Stimulated activated CD8-positive, alpha-beta memory T cell treated with anti-CD3 and anti-CD28 coated beads, Interleukin-4, amount 100 ng/mL, for 1 hour (primary cell): ENCODE measurements at regions not wholly inside any gene's neighbourhood (a gene's known extent, or its start where the extent isn't known, plus 50 kb on each side); places are given as distances from the start of the nearest gene placed in this dataset.

Experiments
- DNase-seq, 2 donors: peaks; one replicate each; pipeline ENCODE4 v3.0.0-alpha.2; 2020; ENCODE audit warnings: low read depth in 2 of 2, low spot score in 1 of 2

GRCh38 chr22:48649466-48649865 lies 1178.2 kb downstream of the BRD1 start:
- no peak for DNase-seq

DNA sequence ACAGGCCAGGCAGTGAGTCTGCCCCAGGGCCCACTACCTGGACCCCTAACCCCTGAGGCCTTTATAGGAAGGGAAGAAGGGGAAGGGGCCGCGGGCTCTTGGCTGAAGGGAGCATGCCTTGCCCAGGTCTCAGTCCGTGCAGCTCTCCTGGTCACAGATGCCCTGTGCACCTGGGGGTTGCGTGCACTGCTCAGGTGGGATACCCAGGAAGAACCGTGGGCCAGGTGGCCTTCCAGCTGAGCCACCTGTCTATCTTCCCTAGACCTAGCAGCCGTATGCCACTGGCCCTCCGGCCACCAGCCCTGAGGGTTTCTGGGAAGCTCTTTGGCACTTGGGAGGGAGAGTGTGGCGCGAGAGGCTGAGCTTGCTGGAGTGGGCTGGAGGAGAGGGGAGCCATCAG lies 1178.6 kb downstream of the BRD1 start:
- DNase-seq, result no peak

GRCh38 chr22:48647606-48648515 lies 1179.8 kb downstream of the BRD1 start:
- DNase-seq, result no peak

DNA sequence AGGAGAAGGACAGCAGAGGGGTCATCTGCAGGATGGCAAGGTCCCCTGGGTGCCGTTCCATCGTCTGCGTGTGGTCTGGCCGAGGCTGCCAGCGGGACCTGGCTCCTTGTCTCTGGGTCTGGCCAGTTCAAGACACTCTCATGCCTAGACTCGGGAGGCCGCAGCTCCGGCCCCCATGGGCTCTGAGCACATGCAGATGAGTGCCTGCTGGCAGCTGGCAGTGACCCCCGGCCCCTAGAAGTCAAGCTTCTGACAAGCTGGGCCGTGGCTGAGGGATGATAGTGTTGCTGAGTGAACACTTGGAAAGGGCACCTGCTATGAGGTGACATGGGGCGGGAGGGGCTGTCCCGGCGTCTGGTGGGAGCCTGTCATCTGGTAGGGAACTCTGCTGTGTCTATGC lies 1180.6 kb downstream of the BRD1 start:
- DNase-seq, result no peak

DNA sequence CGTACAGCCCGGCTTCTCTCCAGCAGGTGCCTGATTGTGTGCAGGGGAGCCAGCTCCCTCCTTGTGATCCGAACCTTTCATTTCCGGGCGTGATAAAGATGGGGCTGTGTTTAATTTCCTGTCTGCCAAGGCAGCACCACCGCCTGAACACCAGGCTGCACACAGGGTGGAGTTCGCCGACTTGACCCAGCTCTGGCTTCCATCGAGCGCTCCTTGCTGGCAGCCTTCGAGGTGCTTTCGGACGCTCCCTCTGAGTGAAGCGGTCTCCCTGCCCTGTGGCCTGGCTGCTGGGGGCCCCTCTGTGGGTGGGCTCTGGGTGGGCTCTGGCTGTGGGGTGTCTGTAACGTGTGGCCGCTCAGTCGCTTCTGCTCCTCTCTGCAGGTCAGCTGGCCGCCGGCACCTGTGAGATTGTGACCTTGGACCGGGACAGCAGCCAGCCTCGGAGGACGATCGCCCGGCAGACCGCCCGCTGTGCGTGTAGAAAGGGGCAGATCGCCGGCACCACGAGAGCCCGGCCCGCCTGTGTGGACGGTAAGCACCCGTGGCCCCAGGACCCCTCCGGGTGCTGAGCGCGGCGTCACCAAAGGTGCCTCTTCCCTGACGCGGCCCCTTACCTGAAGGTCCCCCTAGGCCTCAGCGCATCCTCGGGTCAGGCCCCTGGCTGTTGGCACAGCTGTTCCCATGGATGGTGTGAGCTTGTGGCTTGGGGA lies 1181.3 kb downstream of the BRD1 start:
- no peak for DNase-seq

DNA sequence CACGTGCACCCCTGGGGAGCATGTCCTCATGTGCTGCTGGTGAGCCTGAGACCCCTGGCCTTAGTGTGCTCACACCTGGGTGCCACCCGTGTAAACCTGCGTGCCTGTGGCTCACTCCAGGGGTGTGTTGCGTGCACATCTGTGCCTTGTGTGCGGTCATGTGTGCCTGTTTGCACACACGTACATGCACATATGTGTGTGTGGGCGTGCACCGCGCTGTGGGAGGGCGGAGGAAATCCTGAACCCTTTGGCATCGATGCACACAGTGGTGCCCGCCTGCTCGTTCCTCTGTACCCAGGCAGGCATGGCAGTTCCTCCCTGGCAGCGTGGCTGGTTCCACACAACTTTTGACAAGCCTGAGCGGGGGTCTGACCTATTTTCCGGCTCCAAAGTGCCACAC lies 1181.9 kb downstream of the BRD1 start:
- no peak for DNase-seq

- no peak for DNase-seq
Measured at GRCh38 chr22:48644997-48645396, 1182.7 kb downstream of the BRD1 start.

- no peak for DNase-seq
Measured at GRCh38 chr22:48644108-48644507, 1183.6 kb downstream of the BRD1 start.

DNA sequence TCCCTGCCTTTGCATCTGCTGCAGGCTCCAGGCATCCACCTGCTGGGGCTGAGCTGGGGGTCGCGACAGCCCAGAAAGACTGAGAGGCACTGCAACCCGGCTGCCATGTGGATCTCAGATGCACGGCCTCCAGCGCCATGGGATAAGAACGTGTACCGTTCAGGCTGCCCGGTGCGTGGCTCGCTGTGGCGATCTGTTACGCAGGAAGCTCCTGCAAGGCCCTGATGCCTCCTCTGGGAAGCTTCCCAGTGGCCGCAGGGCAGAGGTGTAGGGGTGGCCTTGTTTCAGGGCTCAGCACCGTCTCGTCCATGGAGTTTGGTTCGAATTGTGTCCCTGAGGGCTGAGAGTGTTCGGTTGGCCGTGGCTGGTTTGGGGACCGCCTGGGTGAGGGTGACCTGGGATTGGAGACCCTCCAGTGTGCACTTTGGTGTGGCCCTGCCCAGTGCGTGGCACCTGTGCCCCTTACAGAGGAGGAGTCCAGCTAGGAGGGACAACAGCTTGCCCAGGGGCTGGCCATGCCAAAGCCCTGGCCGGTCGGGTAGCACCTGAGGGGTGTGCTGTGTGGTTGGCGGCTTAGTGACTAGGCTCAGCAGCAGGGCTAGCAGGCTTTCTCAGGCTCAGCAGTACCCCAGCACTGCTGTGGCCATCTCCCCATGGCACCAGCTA lies 1184.5 kb downstream of the BRD1 start:
- DNase-seq, result no peak

DNA sequence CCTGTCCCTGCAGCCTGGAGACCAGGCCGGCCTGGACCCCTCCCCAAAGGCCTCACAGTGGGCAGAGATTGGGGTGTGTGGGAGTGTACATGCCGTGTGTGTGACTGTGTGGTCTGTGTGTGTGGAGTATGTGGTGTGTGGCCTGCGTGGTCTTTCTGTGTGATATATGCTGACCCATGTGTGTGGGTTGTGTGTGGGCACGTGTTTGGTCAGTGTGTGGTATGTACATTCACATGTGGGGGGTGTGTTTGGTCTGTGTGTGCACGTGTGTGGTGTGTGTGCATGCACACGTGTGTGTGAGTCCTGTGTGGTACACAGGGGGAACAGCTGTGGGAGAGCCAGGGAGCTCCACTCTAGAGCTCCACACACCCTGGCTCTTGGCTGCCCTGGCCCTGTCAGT lies 1185.1 kb downstream of the BRD1 start:
- no peak for DNase-seq

DNA sequence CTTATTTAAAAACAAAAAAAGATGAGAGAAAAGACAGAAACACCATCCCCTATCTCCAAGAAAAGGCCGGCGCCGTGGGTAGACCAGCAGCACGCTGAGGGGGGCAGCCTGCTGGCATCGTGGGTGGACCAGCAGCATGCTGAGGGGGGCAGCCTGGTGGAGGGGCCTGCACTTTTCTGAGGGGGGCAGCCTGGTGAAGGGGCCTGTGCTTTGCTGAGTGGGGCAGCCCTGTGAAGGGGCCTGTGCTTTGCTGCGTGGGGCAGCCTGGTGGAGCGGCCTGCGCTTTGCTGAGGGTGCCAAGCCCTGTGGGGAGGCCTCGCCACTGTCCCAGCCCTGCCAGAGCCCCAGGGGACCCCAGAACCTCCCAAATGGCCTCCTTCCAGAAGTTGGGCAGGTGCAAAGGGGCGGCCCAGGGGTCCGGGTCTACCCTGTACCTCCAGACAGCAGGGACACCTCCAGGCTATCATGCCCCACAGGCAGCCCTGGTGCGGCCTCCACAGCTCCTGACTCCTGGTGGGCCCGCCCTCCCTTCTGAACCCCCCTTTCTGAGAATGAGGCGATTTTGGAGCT lies 1185.7 kb downstream of the BRD1 start:
- no peak for DNase-seq

DNA sequence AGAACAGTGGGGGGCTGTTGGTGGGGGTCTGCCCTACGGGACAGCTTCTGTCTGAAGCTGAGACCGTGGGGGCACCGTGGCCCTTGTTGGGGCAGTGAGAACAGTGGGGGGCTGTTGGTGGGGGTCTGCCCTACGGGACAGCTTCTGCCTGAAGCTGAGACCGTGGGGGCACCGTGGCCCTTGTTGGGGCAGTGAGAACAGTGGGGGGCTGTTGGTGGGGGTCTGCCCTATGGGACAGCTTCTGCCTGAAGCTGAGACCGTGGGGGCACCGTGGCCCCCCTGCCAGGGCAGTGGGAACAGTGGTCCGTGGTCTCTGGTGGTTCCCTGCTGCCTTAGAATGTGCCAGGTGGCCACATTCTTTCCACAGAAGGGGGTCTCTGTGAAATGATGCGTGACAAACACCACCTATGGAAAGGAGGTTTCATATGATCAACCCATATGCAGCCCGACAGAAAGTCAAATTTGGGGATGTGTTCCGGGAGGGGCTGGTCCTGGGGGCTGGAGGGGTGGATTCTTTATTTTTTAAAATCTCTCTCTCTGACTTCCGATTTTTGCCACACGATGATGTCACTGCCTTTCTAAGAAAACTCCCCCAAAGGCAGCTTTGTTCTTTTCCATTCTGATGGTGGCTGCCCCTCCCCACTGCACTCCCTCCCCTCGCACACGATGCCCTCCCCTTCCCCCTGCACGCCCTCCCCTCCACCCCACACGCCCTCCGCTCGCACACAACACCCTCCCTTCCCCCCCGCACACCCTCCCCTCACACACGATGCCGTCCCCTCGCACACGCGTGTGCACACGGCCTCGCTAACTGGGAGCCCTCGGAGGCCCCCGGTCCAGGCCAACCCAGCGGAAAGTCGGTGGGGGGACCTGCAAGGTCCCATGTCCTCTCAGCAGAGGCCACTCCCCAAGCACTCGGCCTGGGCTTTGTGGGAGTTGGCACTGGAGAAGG lies 1186.5 kb downstream of the BRD1 start:
- DNase-seq, result no peak

DNA sequence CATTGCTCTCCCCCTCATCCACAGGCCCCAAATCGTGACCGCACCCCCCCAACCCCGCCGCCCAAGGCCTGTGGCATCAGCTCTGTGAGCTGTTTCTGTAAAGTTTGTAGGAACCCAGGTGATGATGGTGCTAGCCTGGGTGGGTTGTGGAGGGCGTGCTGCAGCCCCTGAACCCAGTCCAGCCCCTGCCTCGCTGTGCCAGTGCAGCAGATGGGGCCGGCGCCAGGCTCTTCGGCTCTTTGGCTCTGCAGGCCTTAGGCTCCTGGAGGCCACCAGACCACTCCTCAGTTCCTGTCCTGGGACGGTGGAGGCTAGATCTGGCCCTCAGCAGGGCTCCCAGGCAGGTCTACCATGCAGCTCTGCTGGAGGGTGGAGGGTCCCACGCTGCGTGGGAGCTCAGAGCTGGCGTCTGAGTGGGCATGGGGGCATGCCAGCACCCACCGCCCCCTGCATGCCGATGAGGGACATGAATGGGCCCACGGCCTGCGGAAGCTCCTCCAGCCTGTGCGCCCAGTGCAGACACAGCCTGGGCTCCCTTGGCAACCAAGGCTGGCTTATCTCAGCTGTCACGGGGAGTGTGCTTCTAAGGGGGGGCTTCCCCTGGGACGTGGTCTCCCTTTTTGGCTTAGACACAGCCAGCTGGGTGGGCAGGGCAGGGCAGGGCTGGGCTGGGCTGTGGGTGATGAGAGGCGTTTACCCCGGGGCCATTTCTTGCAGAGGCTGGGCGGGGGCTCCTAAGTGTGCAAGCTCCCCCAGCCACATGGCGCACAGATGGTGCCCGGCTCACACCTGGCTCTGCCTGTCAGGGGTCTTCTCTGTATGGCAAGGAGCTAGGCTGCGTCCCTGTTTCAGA lies 1187.6 kb downstream of the BRD1 start:
- DNase-seq, result no peak

- no peak for DNase-seq
Measured at GRCh38 chr22:48639021-48639795, 1188.5 kb downstream of the BRD1 start.

DNA sequence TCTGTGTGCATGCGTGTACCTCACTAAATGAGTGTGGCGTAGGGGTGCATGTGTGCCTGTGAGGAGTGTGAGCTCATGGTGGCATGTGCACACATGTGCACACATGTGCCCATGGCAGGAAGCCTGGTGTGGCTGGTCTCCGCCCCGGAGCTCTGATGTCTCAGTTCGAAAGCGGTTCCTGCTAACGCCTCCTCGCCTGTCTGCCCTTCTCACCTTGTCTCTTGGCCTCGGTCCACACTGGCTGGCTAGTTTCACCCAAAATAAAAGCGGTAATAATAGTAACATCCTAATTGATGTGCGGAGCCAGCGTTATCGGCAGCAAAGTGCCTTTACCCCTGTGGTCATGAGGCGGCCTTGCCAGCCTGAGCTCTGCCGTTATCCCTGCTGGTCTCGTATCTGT lies 1190.4 kb downstream of the BRD1 start:
- DNase-seq, result no peak

DNA sequence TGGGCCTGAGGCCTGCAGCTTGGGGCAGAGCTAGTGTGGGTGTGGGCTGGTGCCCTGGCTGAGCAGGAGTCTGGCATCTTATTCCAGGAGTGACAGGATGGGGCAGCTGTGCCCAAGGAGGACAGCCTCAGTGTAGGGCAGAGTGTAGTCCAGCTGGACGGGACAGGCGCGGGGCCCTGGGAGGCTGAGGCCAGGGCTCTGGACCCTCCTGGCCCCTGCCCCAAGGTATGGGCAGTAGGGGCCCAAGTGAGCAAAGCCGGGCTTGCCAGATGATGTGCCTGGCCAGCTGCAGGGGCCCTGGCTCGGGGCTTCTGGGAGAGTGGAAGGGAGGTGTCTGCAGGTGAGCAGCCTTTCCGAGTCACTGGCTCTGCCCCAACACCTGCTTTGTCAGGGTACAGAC lies 1190.9 kb downstream of the BRD1 start:
- DNase-seq, result no peak

GRCh38 chr22:48635816-48636215 lies 1191.9 kb downstream of the BRD1 start:
- DNase-seq, result no peak

GRCh38 chr22:48635031-48635430 lies 1192.6 kb downstream of the BRD1 start:
- DNase-seq, result no peak
